ENCODE measurements at regions not wholly inside any gene's neighbourhood (a gene's known extent, or its start where the extent isn't known, plus 50 kb on each side); places are given as distances from the start of the nearest gene placed in this dataset.
"Not testable (repeated sequence)": the region's sequence is repeated elsewhere in the genome, so short reads cannot be mapped to it uniquely, and the experiment has no call there.

- ATAC-seq (no peak), DNase-seq (no peak)
- H3K79me2 ChIP-seq (ENCODE audit: low read length), result no peaks in the 10 kb centered on the region
- no peak overlapping the region for H2AFZ ChIP-seq (ENCODE audit: low read length)
- BruUV-seq (replicated peaks), result no TSS peak
- H3K9me3 ChIP-seq (ENCODE audit: low read length), result no peaks in the 10 kb centered on the region
- ChIA-PET POLR2A (ENCODE audit: unreplicated experiment) (no interaction called here), CTCF (no interaction called here)
- H3K4me2 ChIP-seq (ENCODE audit: low read length), result no peak overlapping the region
- no peaks in the 10 kb centered on the region for H4K20me1 ChIP-seq (ENCODE audit: low read length)
- TF ChIP-seq CTCF (conservative IDR thresholded peaks at IDR 0.05; ENCODE audit: low read depth, low read length), result no peak
- no peak for TF ChIP-seq EZH2phosphoT487 (IDR thresholded peaks at IDR 0.05; ENCODE audit: borderline replicate concordance, low read length)
- TF ChIP-seq EZH2 (IDR thresholded peaks at IDR 0.05; ENCODE audit: low read length, unreplicated experiment), result no peak
- no peaks in the 10 kb centered on the region for H3K9me2 ChIP-seq (replicated peaks; ENCODE audit: low read length)
- H3K9ac ChIP-seq (ENCODE audit: low read length), result no peak overlapping the region
- intact Hi-C loops (cut with micrococcal nuclease), result no loop called here
- H3K27ac ChIP-seq (ENCODE audit: low read length), result no peak overlapping the region
- H3K36me3 ChIP-seq (ENCODE audit: low read depth, low read length), result no peaks in the 10 kb centered on the region
- no peaks in the 10 kb centered on the region for H3K27me3 ChIP-seq (ENCODE audit: low read length)
- H3F3A ChIP-seq (ENCODE audit: low read length, unreplicated experiment), result no peaks in the 10 kb centered on the region
- H3K4me3 ChIP-seq (ENCODE audit: low read length), result no peak overlapping the region
- H3K4me1 ChIP-seq (ENCODE audit: insufficient read depth, low read length), result peaks cover 23% of the 10 kb centered on the region
These were observed 73.6 kb upstream of the ZNF184 start for GRCh38 chr6:27546522-27546921.

- no peaks in the 10 kb centered on the region for H3K9me2 ChIP-seq (replicated peaks; ENCODE audit: low read length)
- H3K36me3 ChIP-seq (ENCODE audit: low read depth, low read length), result no peaks in the 10 kb centered on the region
- TF ChIP-seq CTCF (conservative IDR thresholded peaks at IDR 0.05; ENCODE audit: low read depth, low read length) (no peak), EZH2 (IDR thresholded peaks at IDR 0.05; ENCODE audit: low read length, unreplicated experiment) (no peak), EZH2phosphoT487 (IDR thresholded peaks at IDR 0.05; ENCODE audit: borderline replicate concordance, low read length) (no peak)
- no peak overlapping the region for H3K4me3 ChIP-seq (ENCODE audit: low read length)
- H3K4me1 ChIP-seq (ENCODE audit: insufficient read depth, low read length), result peaks cover 33% of the 10 kb centered on the region
- no peaks in the 10 kb centered on the region for H3K27me3 ChIP-seq (ENCODE audit: low read length)
- H3K79me2 ChIP-seq (ENCODE audit: low read length), result no peaks in the 10 kb centered on the region
- DNase-seq, result no peak
- H2AFZ ChIP-seq (ENCODE audit: low read length), result no peak overlapping the region
- no peak overlapping the region for H3K27ac ChIP-seq (ENCODE audit: low read length)
- H3K4me2 ChIP-seq (ENCODE audit: low read length), result no peak overlapping the region
- ChIA-PET CTCF (no interaction called here), POLR2A (ENCODE audit: unreplicated experiment) (no interaction called here)
- intact Hi-C loops (cut with micrococcal nuclease), result no loop called here
- no peaks in the 10 kb centered on the region for H3F3A ChIP-seq (ENCODE audit: low read length, unreplicated experiment)
- H3K9ac ChIP-seq (ENCODE audit: low read length), result no peak overlapping the region
- ATAC-seq, result no peak
- BruUV-seq (replicated peaks), result no TSS peak
- H4K20me1 ChIP-seq (ENCODE audit: low read length), result no peaks in the 10 kb centered on the region
- no peaks in the 10 kb centered on the region for H3K9me3 ChIP-seq (ENCODE audit: low read length)
These were observed 72.6 kb upstream of the ZNF184 start for GRCh38 chr6:27545271-27546046.

- Histone ChIP-seq H3K27me3 (ENCODE audit: low read length) (no peaks in the 10 kb centered on the region), H3F3A (ENCODE audit: low read length, unreplicated experiment) (no peaks in the 10 kb centered on the region), H3K4me1 (ENCODE audit: insufficient read depth, low read length) (peaks cover 33% of the 10 kb centered on the region), H3K79me2 (ENCODE audit: low read length) (no peaks in the 10 kb centered on the region), H3K36me3 (ENCODE audit: low read depth, low read length) (no peaks in the 10 kb centered on the region), H3K4me2 (ENCODE audit: low read length) (no peak overlapping the region), H3K9ac (ENCODE audit: low read length) (no peak overlapping the region), H3K9me2 (replicated peaks; ENCODE audit: low read length) (no peaks in the 10 kb centered on the region), H2AFZ (ENCODE audit: low read length) (no peak overlapping the region), H4K20me1 (ENCODE audit: low read length) (no peaks in the 10 kb centered on the region), H3K27ac (ENCODE audit: low read length) (no peak overlapping the region), H3K9me3 (ENCODE audit: low read length) (no peaks in the 10 kb centered on the region), H3K4me3 (ENCODE audit: low read length) (no peak overlapping the region)
- ChIA-PET POLR2A (ENCODE audit: unreplicated experiment) (no interaction called here), CTCF (no interaction called here)
- TF ChIP-seq EZH2 (IDR thresholded peaks at IDR 0.05; ENCODE audit: low read length, unreplicated experiment) (no peak), CTCF (conservative IDR thresholded peaks at IDR 0.05; ENCODE audit: low read depth, low read length) (no peak), EZH2phosphoT487 (IDR thresholded peaks at IDR 0.05; ENCODE audit: borderline replicate concordance, low read length) (no peak)
- DNase-seq, result no peak
- intact Hi-C loops (cut with micrococcal nuclease), result no loop called here
- no peak for ATAC-seq
- BruUV-seq (replicated peaks), result no TSS peak
These were observed 71.8 kb upstream of the ZNF184 start for GRCh38 chr6:27544612-27545260.

GRCh38 chr6:27544135-27544534 is 71.2 kb upstream of the ZNF184 start:
- H3K9me3 ChIP-seq (ENCODE audit: low read length); DNase-seq; H3F3A ChIP-seq (ENCODE audit: low read length, unreplicated experiment); H3K9ac ChIP-seq (ENCODE audit: low read length); POLR2A ChIA-PET (ENCODE audit: unreplicated experiment); H3K27me3 ChIP-seq (ENCODE audit: low read length); H3K79me2 ChIP-seq (ENCODE audit: low read length); H4K20me1 ChIP-seq (ENCODE audit: low read length); H3K4me3 ChIP-seq (ENCODE audit: low read length); BruUV-seq (replicated peaks); H2AFZ ChIP-seq (ENCODE audit: low read length); intact Hi-C loops (cut with micrococcal nuclease); H3K27ac ChIP-seq (ENCODE audit: low read length); H3K36me3 ChIP-seq (ENCODE audit: low read depth, low read length); ATAC-seq; H3K4me2 ChIP-seq (ENCODE audit: low read length); H3K9me2 ChIP-seq (replicated peaks; ENCODE audit: low read length); CTCF ChIA-PET: not testable (repeated sequence)
- peaks cover 31% of the 10 kb centered on the region for H3K4me1 ChIP-seq (ENCODE audit: insufficient read depth, low read length)

All from PC-3 (cell line).